ENCODE measurements at regions not wholly inside any gene's neighbourhood (a gene's known extent, or its start where the extent isn't known, plus 50 kb on each side); places are given as distances from the start of the nearest gene placed in this dataset.
"Not testable (repeated sequence)": the region's sequence is repeated elsewhere in the genome, so short reads cannot be mapped to it uniquely, and the experiment has no call there.

DNA sequence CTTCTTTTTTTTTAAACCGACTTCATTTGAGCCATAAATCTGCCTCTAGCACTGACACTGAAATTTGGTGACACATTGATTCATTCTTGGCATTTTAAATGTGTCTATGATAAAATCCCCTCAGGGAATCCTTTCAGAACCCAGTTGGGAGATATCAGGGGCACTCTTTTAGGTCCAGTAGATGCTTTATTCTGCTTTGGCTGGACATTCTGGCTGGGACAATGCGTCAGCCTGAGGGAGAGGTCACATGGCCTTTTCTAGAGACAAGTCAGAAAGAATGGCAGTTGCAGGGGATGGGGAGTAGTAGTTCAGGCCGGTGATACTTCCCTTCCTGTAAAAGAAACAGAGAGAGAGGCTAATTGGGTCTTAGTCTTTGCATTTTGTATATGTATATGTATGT is 63.1 kb downstream of the TRIM43 start:
- TF ChIP-seq POLR2A, POLR2AphosphoS5 (IDR thresholded peaks at IDR 0.05): not testable (repeated sequence)
- TF ChIP-seq, protein P1, sequence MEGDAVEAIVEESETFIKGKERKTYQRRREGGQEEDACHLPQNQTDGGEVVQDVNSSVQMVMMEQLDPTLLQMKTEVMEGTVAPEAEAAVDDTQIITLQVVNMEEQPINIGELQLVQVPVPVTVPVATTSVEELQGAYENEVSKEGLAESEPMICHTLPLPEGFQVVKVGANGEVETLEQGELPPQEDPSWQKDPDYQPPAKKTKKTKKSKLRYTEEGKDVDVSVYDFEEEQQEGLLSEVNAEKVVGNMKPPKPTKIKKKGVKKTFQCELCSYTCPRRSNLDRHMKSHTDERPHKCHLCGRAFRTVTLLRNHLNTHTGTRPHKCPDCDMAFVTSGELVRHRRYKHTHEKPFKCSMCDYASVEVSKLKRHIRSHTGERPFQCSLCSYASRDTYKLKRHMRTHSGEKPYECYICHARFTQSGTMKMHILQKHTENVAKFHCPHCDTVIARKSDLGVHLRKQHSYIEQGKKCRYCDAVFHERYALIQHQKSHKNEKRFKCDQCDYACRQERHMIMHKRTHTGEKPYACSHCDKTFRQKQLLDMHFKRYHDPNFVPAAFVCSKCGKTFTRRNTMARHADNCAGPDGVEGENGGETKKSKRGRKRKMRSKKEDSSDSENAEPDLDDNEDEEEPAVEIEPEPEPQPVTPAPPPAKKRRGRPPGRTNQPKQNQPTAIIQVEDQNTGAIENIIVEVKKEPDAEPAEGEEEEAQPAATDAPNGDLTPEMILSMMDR (IDR thresholded peaks at IDR 0.05 in 8 of 11, conservative IDR thresholded peaks at IDR 0.05 in 3 of 11): not testable (repeated sequence)

Measured in spleen (tissue), 7 donors.